Fibroblast of lung (primary cell): ENCODE measurements at regions not wholly inside any gene's neighbourhood (a gene's known extent, or its start where the extent isn't known, plus 50 kb on each side); places are given as distances from the start of the nearest gene placed in this dataset.

ENCODE experiments used
- DNase-seq, 2 donors: peaks; one replicate each; pipeline versions ENCODE4 v3.0.0 to v3.0.0-alpha.2; 2010; ENCODE audit warnings: low read depth in 2 of 2
- H2AFZ ChIP-seq: 2 replicates; pipeline ENCODE4 v1.5.1; 2012; ENCODE audit warnings: low read length, control low read depth, inconsistent platforms
- H3K27ac ChIP-seq: 2 replicates; pipeline ENCODE4 v1.5.1; 2011; ENCODE audit warnings: low read length, control low read depth; ENCODE audit not compliant: insufficient read depth
- H3K27me3 ChIP-seq: 2 replicates; pipeline ENCODE4 v1.5.1; 2011; ENCODE audit warnings: mild to moderate bottlenecking, low read length; ENCODE audit not compliant: control insufficient read depth, insufficient read depth
- H3K36me3 ChIP-seq: 2 replicates; pipeline ENCODE4 v1.5.1; 2011; ENCODE audit warnings: low read length; ENCODE audit not compliant: control insufficient read depth, insufficient read depth
- H3K4me1 ChIP-seq: 2 replicates; pipeline ENCODE4 v1.5.1; 2011; ENCODE audit warnings: low read length; ENCODE audit not compliant: control insufficient read depth, insufficient read depth; ENCODE audit errors: extremely low read depth
- H3K4me2 ChIP-seq: 2 replicates; pipeline ENCODE4 v1.5.1; 2011; ENCODE audit warnings: low read length, control low read depth; ENCODE audit not compliant: insufficient read depth; ENCODE audit errors: extremely low read depth
- H3K4me3 ChIP-seq, 4 experiments: fragments of 200-600 bp in 1 of 4; sonication (generic) in 1 of 4; replicated peaks in 1 of 4; 2 replicates each; pipeline ENCODE4 v1.5.1; 2011 to 2016; ENCODE audit warnings: low read length in 4 of 4, low read depth in 3 of 4, mild to moderate bottlenecking in 3 of 4, control low read depth in 2 of 4, inconsistent platforms in 1 of 4, mixed read lengths in 1 of 4; ENCODE audit not compliant: insufficient read depth in 1 of 4; ENCODE audit errors: control extremely low read depth in 1 of 4
- H3K79me2 ChIP-seq: 2 replicates; pipeline ENCODE4 v1.5.1; 2012; ENCODE audit warnings: mild to moderate bottlenecking, low read length, inconsistent platforms; ENCODE audit not compliant: control insufficient read depth, insufficient read depth
- H3K9ac ChIP-seq: 2 replicates; pipeline ENCODE4 v1.5.1; 2011; ENCODE audit warnings: mild to moderate bottlenecking, low read length, control low read depth; ENCODE audit not compliant: insufficient read depth
- H3K9me3 ChIP-seq: 2 replicates; pipeline ENCODE4 v1.5.1; 2012; ENCODE audit warnings: low read depth, low read length; ENCODE audit not compliant: control insufficient read depth, insufficient read depth
- H4K20me1 ChIP-seq: 2 replicates; pipeline ENCODE4 v1.5.1; 2011; ENCODE audit warnings: low read length; ENCODE audit not compliant: control insufficient read depth, insufficient read depth; ENCODE audit errors: extremely low read depth
- CTCF ChIP-seq, 2 donors: IDR thresholded peaks in 1 of 2; conservative IDR thresholded peaks in 1 of 2; 1 replicate in 1 of 2; 2 replicates in 1 of 2; pipeline ENCODE4 v1.5.1; 2011 to 2012; ENCODE audit warnings: low read length in 2 of 2, control low read depth in 1 of 2, inconsistent platforms in 1 of 2, low read depth in 1 of 2, mild to moderate bottlenecking in 1 of 2
- EZH2 ChIP-seq: IDR thresholded peaks from 2 replicates; pipeline ENCODE4 v1.5.1; 2012; ENCODE audit warnings: low read length, control low read depth, mild to moderate bottlenecking; ENCODE audit errors: missing control alignments

DNA sequence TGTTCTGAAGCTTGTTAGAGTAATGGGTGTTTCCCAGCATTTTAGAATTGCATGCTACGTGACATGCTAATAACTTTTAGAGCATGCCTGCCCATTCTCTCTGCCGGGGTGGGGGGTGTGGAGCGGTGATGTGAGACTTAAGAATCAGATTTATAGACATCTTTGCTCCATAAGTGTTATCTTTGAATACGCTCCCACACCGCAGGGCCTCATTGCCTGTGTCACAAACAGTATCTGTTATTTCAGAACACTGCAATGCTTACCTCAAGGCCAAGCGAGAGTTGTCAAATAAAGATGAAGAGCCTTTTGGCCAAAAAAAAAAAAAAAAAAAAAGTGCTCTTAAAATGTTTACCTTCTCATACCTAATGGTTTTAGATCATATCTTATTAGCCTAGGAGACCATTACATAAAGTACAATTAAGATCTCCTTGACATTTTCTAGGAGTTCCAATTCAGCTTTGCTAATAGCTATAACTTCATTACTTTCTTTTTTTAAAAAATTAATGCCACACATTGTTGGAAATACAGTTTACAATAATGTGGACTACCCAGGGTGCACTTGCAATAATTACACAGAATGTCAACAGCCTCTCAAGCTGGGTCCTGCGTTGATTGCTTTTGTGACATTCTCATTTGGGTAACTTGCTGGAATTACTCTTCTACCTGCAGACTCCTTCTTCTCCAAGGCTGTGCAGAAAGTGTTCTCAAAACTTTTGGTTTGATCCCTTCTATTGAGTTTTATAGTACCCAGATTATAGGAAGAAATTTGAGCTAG, 525.3 kb downstream of the KLF12 start:
- Histone ChIP-seq H3K4me3 (no peak overlapping the region), H3K36me3 (no peaks in the 10 kb centered on the region), H3K27ac (no peak overlapping the region), H3K4me1 (no peaks in the 10 kb centered on the region), H3K4me2 (no peak overlapping the region), H3K27me3 (no peaks in the 10 kb centered on the region), H2AFZ (no peak overlapping the region), H3K79me2 (no peaks in the 10 kb centered on the region), H4K20me1 (no peaks in the 10 kb centered on the region), H3K9ac (no peak overlapping the region), H3K9me3 (no peaks in the 10 kb centered on the region)
- TF ChIP-seq EZH2 = no peak
- TF ChIP-seq CTCF (conservative IDR thresholded peaks at IDR 0.05 in 1 of 2, IDR thresholded peaks at IDR 0.05 in 1 of 2; ENCODE audit: low read depth in 1 of 2, low read length in 2 of 2) = no peak
- DNase-seq = no peak

- H3K27ac ChIP-seq = no peak overlapping the region
- no peak overlapping the region for H3K4me2 ChIP-seq
- no peak for TF ChIP-seq EZH2
- no peak for TF ChIP-seq CTCF (conservative IDR thresholded peaks at IDR 0.05 in 1 of 2, IDR thresholded peaks at IDR 0.05 in 1 of 2; ENCODE audit: low read depth in 1 of 2, low read length in 2 of 2)
- H3K4me1 ChIP-seq = no peaks in the 10 kb centered on the region
- DNase-seq = no peak
- no peaks in the 10 kb centered on the region for H3K9me3 ChIP-seq
- no peak overlapping the region for H3K9ac ChIP-seq
- H2AFZ ChIP-seq = no peak overlapping the region
- H3K79me2 ChIP-seq = no peaks in the 10 kb centered on the region
- H4K20me1 ChIP-seq = no peaks in the 10 kb centered on the region
- no peaks in the 10 kb centered on the region for H3K27me3 ChIP-seq
- H3K4me3 ChIP-seq = no peak overlapping the region
- H3K36me3 ChIP-seq = no peaks in the 10 kb centered on the region
These were observed 526.1 kb downstream of the KLF12 start for GRCh38 chr13:73608157-73608516.

DNA sequence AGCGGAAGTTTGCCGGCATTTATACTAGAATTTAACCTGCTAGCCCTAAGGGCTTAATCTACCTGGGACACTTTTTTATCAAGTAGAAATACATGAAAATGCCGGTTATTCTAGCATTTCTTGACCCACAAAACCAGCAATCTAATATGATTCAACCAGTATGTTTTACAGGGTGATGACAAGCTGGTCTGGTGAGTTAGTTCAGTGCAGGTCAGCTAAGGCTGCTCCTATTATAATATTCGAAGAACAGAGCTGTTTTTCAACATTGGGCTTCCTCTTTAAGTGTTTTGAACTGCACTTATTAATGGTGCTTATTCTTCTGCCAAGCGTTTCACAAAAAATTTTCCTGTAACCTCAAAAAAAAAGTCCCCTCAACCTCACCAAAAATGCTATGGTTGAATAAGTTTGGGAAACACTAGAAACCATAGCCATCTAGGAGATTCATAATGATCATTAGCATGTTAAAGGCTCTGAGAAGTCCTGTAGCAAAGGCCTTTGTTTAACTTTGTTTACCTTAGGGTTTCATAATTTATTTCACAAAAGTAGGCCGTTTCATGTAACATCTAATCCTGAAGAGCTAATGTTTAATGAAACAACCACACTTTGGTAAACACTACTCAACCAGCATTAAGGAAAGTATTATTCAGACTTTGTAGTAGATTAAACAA, 526.6 kb downstream of the KLF12 start:
- Histone ChIP-seq H3K4me3 (no peak overlapping the region), H2AFZ (no peak overlapping the region), H3K4me1 (no peaks in the 10 kb centered on the region), H3K4me2 (no peak overlapping the region), H4K20me1 (no peaks in the 10 kb centered on the region), H3K27me3 (no peaks in the 10 kb centered on the region), H3K36me3 (no peaks in the 10 kb centered on the region), H3K9ac (no peak overlapping the region), H3K79me2 (no peaks in the 10 kb centered on the region), H3K9me3 (no peaks in the 10 kb centered on the region), H3K27ac (no peak overlapping the region)
- TF ChIP-seq EZH2 (no peak), CTCF (conservative IDR thresholded peaks at IDR 0.05 in 1 of 2, IDR thresholded peaks at IDR 0.05 in 1 of 2; ENCODE audit: low read depth in 1 of 2, low read length in 2 of 2) (no peak)
- peak in 1 of 2 donors; percentile 4 for DNase-seq
